ENCODE measurements at regions not wholly inside any gene's neighbourhood (a gene's known extent, or its start where the extent isn't known, plus 50 kb on each side); places are given as distances from the start of the nearest gene placed in this dataset.
"Not testable (repeated sequence)": the region's sequence is repeated elsewhere in the genome, so short reads cannot be mapped to it uniquely, and the experiment has no call there.

DNA sequence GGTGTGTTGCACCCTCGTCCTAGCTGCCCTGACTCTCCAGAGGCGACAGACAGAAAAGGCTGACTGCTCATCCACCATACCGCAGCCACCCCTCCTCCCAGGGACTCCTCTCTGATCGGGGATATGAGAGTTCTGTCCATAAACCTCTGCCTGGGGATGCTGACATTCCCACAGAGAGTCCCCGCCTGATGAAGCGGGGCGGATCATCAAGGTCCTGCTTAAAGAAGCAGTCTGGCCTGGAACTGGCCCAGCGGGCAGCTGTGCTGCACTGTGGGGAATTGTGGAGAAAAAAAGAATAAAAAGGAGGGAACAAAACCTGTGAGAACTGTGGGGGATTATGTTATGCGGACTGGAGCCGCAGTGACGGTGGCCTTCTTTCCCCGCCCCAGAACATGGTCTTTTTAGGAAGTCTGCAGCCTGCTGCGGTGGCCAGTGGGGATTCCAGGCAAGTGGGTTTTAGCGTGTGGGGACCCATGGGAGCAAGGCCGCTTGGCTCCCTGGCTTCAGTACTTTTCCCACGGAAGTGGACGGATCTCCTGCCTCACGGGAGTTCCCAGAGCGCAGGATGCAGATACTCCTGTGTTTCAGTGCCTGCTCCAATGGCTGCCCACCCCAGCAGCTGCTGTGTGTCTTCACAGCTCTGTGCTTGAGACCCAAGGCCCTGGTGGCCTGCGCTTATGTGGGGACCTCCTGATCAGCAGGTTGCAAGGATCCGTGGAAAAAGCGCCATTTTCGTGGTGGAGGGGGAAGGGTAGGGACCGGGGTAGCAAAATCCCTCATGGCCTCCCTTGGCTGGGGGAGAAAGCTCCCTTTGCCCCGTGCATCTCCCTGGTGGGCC is 1456.2 kb upstream of the SLC10A2 start:
- no CpG with 5 or more reads among the region's 25 CpGs for WGBS, 2 donors (ENCODE audit: extremely low coverage in 2 of 2, insufficient read length in 2 of 2, insufficient replicate concordance in 1 of 2)
- H3K23ac ChIP-seq (ENCODE audit: low read depth, low read length, poor library complexity): no peak overlapping the region
- H2AK5ac ChIP-seq (ENCODE audit: low read depth, low read length): no peak overlapping the region
- H2BK12ac ChIP-seq (ENCODE audit: low read length): no peak overlapping the region
- H2AFZ ChIP-seq (ENCODE audit: low read length): peak overlapping the region; percentile 43
- H4K8ac ChIP-seq (ENCODE audit: low read depth, low read length): no peak overlapping the region
- H3K27me3 ChIP-seq (ENCODE audit: control insufficient read depth in 3 of 3, insufficient read depth in 3 of 3, low read depth in 1 of 3, low read length in 3 of 3): no peaks in the 10 kb centered on the region
- H3K79me1 ChIP-seq (ENCODE audit: low read depth, low read length): no peaks in the 10 kb centered on the region
- no peak overlapping the region for H3K27ac ChIP-seq (replicated peaks; ENCODE audit: low read length)
- no peak overlapping the region for H2BK15ac ChIP-seq (ENCODE audit: low read length)
- H3K14ac ChIP-seq (ENCODE audit: low read length): no peak overlapping the region
- H2BK5ac ChIP-seq (ENCODE audit: low read length): no peak overlapping the region
- H3K36me3 ChIP-seq (replicated peaks in 1 of 2; ENCODE audit: control insufficient read depth in 2 of 2, insufficient read depth in 2 of 2, low read length in 2 of 2): no peaks in the 10 kb centered on the region
- H3K4ac ChIP-seq (ENCODE audit: low read length): no peak overlapping the region
- H3K9me3 ChIP-seq (replicated peaks in 1 of 2; ENCODE audit: control insufficient read depth in 2 of 2, insufficient read depth in 1 of 2, low read depth in 1 of 2, low read length in 2 of 2): peaks cover 0 to 1% of the 10 kb centered on the region in 2 donors
- H3K4me1 ChIP-seq (ENCODE audit: control insufficient read depth in 2 of 2, insufficient read depth in 1 of 2, low read depth in 1 of 2, low read length in 2 of 2): no peaks in the 10 kb centered on the region
- no peak overlapping the region for H4K91ac ChIP-seq (ENCODE audit: low read depth, low read length, poor library complexity)
- no peak overlapping the region for H2BK120ac ChIP-seq (ENCODE audit: low read depth, low read length)
- H3K4me3 ChIP-seq (ENCODE audit: low read length in 2 of 2): no peak overlapping the region
- DNase-seq (ENCODE audit: low spot score): no peak
- H3K18ac ChIP-seq (ENCODE audit: low read length): peak overlapping the region; percentile 31
- H3K4me2 ChIP-seq (ENCODE audit: insufficient read depth, low read length, poor library complexity, severe bottlenecking): no peak overlapping the region
- no peak overlapping the region for H3K9ac ChIP-seq (ENCODE audit: low read depth, low read length, poor library complexity)

- Histone ChIP-seq H2BK15ac (ENCODE audit: low read length) (no peak overlapping the region), H3K9me3 (replicated peaks in 1 of 2; ENCODE audit: control insufficient read depth in 2 of 2, insufficient read depth in 1 of 2, low read depth in 1 of 2, low read length in 2 of 2) (no peaks in the 10 kb centered on the region), H3K4me3 (ENCODE audit: low read length in 2 of 2) (no peak overlapping the region), H3K23ac (ENCODE audit: low read depth, low read length, poor library complexity) (no peak overlapping the region), H2BK120ac (ENCODE audit: low read depth, low read length) (no peak overlapping the region), H4K8ac (ENCODE audit: low read depth, low read length) (no peak overlapping the region), H3K9ac (ENCODE audit: low read depth, low read length, poor library complexity) (no peak overlapping the region), H3K18ac (ENCODE audit: low read length) (no peak overlapping the region), H3K27me3 (ENCODE audit: control insufficient read depth in 3 of 3, insufficient read depth in 3 of 3, low read depth in 1 of 3, low read length in 3 of 3) (no peaks in the 10 kb centered on the region), H3K79me1 (ENCODE audit: low read depth, low read length) (no peaks in the 10 kb centered on the region), H3K4me2 (ENCODE audit: insufficient read depth, low read length, poor library complexity, severe bottlenecking) (no peak overlapping the region), H3K4me1 (ENCODE audit: control insufficient read depth in 2 of 2, insufficient read depth in 1 of 2, low read depth in 1 of 2, low read length in 2 of 2) (no peaks in the 10 kb centered on the region), H2BK12ac (ENCODE audit: low read length) (no peak overlapping the region), H2AFZ (ENCODE audit: low read length) (no peak overlapping the region), H2BK5ac (ENCODE audit: low read length) (no peak overlapping the region), H4K91ac (ENCODE audit: low read depth, low read length, poor library complexity) (no peak overlapping the region), H3K36me3 (replicated peaks in 1 of 2; ENCODE audit: control insufficient read depth in 2 of 2, insufficient read depth in 2 of 2, low read length in 2 of 2) (no peaks in the 10 kb centered on the region), H3K27ac (replicated peaks; ENCODE audit: low read length) (no peak overlapping the region), H3K14ac (ENCODE audit: low read length) (no peak overlapping the region), H3K4ac (ENCODE audit: low read length) (no peak overlapping the region), H2AK5ac (ENCODE audit: low read depth, low read length) (no peak overlapping the region)
- WGBS, 2 donors (ENCODE audit: extremely low coverage in 2 of 2, insufficient read length in 2 of 2, insufficient replicate concordance in 1 of 2): no CpG with 5 or more reads among the region's 2 CpGs
- no peak for DNase-seq (ENCODE audit: low spot score)
Measured at GRCh38 chr13:104510422-104510821, 1444.2 kb upstream of the SLC10A2 start.

GRCh38 chr13:104493502-104493901 is 1427.3 kb upstream of the SLC10A2 start:
- not testable (repeated sequence) for H2BK15ac ChIP-seq (ENCODE audit: low read length); H2BK120ac ChIP-seq (ENCODE audit: low read depth, low read length); H3K14ac ChIP-seq (ENCODE audit: low read length); H3K4me3 ChIP-seq (ENCODE audit: low read length in 2 of 2); DNase-seq (ENCODE audit: low spot score); H3K18ac ChIP-seq (ENCODE audit: low read length); H3K79me1 ChIP-seq (ENCODE audit: low read depth, low read length); H4K8ac ChIP-seq (ENCODE audit: low read depth, low read length); H3K4me2 ChIP-seq (ENCODE audit: insufficient read depth, low read length, poor library complexity, severe bottlenecking); H2AFZ ChIP-seq (ENCODE audit: low read length); H2BK5ac ChIP-seq (ENCODE audit: low read length); H3K27ac ChIP-seq (replicated peaks; ENCODE audit: low read length); H3K36me3 ChIP-seq (replicated peaks in 1 of 2; ENCODE audit: control insufficient read depth in 2 of 2, insufficient read depth in 2 of 2, low read length in 2 of 2); H4K91ac ChIP-seq (ENCODE audit: low read depth, low read length, poor library complexity); H2BK12ac ChIP-seq (ENCODE audit: low read length); H3K4ac ChIP-seq (ENCODE audit: low read length); H3K27me3 ChIP-seq (ENCODE audit: control insufficient read depth in 3 of 3, insufficient read depth in 3 of 3, low read depth in 1 of 3, low read length in 3 of 3); H3K9ac ChIP-seq (ENCODE audit: low read depth, low read length, poor library complexity); H3K4me1 ChIP-seq (ENCODE audit: control insufficient read depth in 2 of 2, insufficient read depth in 1 of 2, low read depth in 1 of 2, low read length in 2 of 2); H3K9me3 ChIP-seq (replicated peaks in 1 of 2; ENCODE audit: control insufficient read depth in 2 of 2, insufficient read depth in 1 of 2, low read depth in 1 of 2, low read length in 2 of 2); H3K23ac ChIP-seq (ENCODE audit: low read depth, low read length, poor library complexity); H2AK5ac ChIP-seq (ENCODE audit: low read depth, low read length)
- no CpG with 5 or more reads among the region's 1 CpG for WGBS, 2 donors (ENCODE audit: extremely low coverage in 2 of 2, insufficient read length in 2 of 2, insufficient replicate concordance in 1 of 2)

DNA sequence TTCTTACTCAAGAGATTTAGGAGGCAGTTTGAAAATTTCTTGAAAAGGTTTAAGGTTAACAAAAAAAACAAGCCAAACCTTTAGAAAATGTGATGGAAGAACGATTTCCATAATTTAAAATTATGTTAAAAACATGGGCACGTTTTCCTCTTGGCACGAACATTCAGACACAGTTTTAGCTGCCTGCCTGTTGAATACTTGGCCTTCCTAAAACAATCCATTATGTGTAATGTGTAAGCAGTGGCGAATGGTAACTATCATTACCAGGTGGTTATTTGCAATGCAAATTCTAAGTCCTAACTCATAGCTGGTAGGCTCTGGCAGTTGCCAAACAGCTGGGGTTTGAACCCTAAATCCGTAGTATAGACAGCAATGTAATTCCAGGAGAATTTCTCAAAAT is 1425.7 kb upstream of the SLC10A2 start:
- Histone ChIP-seq H2BK120ac (ENCODE audit: low read depth, low read length) (no peak overlapping the region), H3K27ac (replicated peaks; ENCODE audit: low read length) (no peak overlapping the region), H2BK15ac (ENCODE audit: low read length) (no peak overlapping the region), H3K23ac (ENCODE audit: low read depth, low read length, poor library complexity) (no peak overlapping the region), H3K79me1 (ENCODE audit: low read depth, low read length) (no peaks in the 10 kb centered on the region), H3K14ac (ENCODE audit: low read length) (no peak overlapping the region), H3K4ac (ENCODE audit: low read length) (no peak overlapping the region), H3K18ac (ENCODE audit: low read length) (no peak overlapping the region), H4K8ac (ENCODE audit: low read depth, low read length) (no peak overlapping the region), H2AK5ac (ENCODE audit: low read depth, low read length) (no peak overlapping the region), H3K9me3 (replicated peaks in 1 of 2; ENCODE audit: control insufficient read depth in 2 of 2, insufficient read depth in 1 of 2, low read depth in 1 of 2, low read length in 2 of 2) (no peaks in the 10 kb centered on the region), H2AFZ (ENCODE audit: low read length) (no peak overlapping the region), H3K36me3 (replicated peaks in 1 of 2; ENCODE audit: control insufficient read depth in 2 of 2, insufficient read depth in 2 of 2, low read length in 2 of 2) (no peaks in the 10 kb centered on the region), H3K27me3 (ENCODE audit: control insufficient read depth in 3 of 3, insufficient read depth in 3 of 3, low read depth in 1 of 3, low read length in 3 of 3) (no peaks in the 10 kb centered on the region), H3K4me3 (ENCODE audit: low read length in 2 of 2) (no peak overlapping the region), H2BK12ac (ENCODE audit: low read length) (no peak overlapping the region), H3K4me1 (ENCODE audit: control insufficient read depth in 2 of 2, insufficient read depth in 1 of 2, low read depth in 1 of 2, low read length in 2 of 2) (no peaks in the 10 kb centered on the region), H3K9ac (ENCODE audit: low read depth, low read length, poor library complexity) (no peak overlapping the region), H3K4me2 (ENCODE audit: insufficient read depth, low read length, poor library complexity, severe bottlenecking) (no peak overlapping the region), H2BK5ac (ENCODE audit: low read length) (no peak overlapping the region), H4K91ac (ENCODE audit: low read depth, low read length, poor library complexity) (no peak overlapping the region)
- WGBS, 2 donors (ENCODE audit: extremely low coverage in 2 of 2, insufficient read length in 2 of 2, insufficient replicate concordance in 1 of 2): no CpG with 5 or more reads among the region's 5 CpGs
- no peak for DNase-seq (ENCODE audit: low spot score)

Measured in neuronal stem cell (in vitro differentiated cells).